H1 (cell line): ENCODE measurements at regions not wholly inside any gene's neighbourhood (a gene's known extent, or its start where the extent isn't known, plus 50 kb on each side); places are given as distances from the start of the nearest gene placed in this dataset.

Experiments used
- CTCF ChIA-PET: fragments of 300-600 bp; sonication (Branson Sonifier 250); formaldehyde crosslinking; loops from one replicate; lab custom pipeline; 2021; ENCODE audit not compliant: partially characterized antibody; lab: Charles Lee
- POLR2A ChIA-PET: fragments of 300-600 bp; sonication (Branson Sonifier 250); formaldehyde crosslinking; loops from one replicate; lab custom pipeline; 2021; ENCODE audit warnings: inconsistent platforms; ENCODE audit not compliant: partially characterized antibody; lab: Charles Lee
- DNase-seq, 2 experiments: peaks; one replicate each; pipeline versions ENCODE4 v3.0.0 to v3.0.0-alpha.2; 2010 to 2022; ENCODE audit warnings: low spot score in 2 of 2, low read depth in 1 of 2, mixed read lengths in 1 of 2
- FAIRE-seq: peaks from 2 replicates; lab custom pipeline; 2011; peaks lifted over from hg19 to GRCh38; lab: Jason Lieb, UNC
- H2AFZ ChIP-seq: 2 replicates; pipeline ENCODE4 v1.8.1; 2012; ENCODE audit warnings: low read length, inconsistent platforms
- H2AK5ac ChIP-seq: 2 replicates; pipeline ENCODE4 v1.6.1; 2013; ENCODE audit warnings: low read depth, low read length
- H2BK120ac ChIP-seq: replicated peaks from 2 replicates; pipeline ENCODE3; 2013; ENCODE audit warnings: low read depth, low read length, inconsistent platforms
- H2BK12ac ChIP-seq: 2 replicates; pipeline ENCODE4 v1.6.1; 2013; ENCODE audit warnings: low read depth, low read length
- H2BK15ac ChIP-seq: 2 replicates; pipeline ENCODE4 v1.6.1; 2013; ENCODE audit warnings: low read length
- H2BK20ac ChIP-seq: 2 replicates; pipeline ENCODE4 v1.6.1; 2013; ENCODE audit warnings: low read length
- H2BK5ac ChIP-seq: 2 replicates; pipeline ENCODE4 v1.6.1; 2013; ENCODE audit warnings: low read depth, low read length
- H3K14ac ChIP-seq: 2 replicates; pipeline ENCODE4 v1.6.1; 2013; ENCODE audit warnings: inconsistent platforms; ENCODE audit not compliant: insufficient read length
- H3K18ac ChIP-seq: 2 replicates; pipeline ENCODE4 v1.6.1; 2013; ENCODE audit warnings: low read length; ENCODE audit errors: extremely low read depth
- H3K23ac ChIP-seq: 2 replicates; pipeline ENCODE4 v1.6.1; 2013; ENCODE audit warnings: inconsistent platforms; ENCODE audit not compliant: insufficient read length
- H3K23me2 ChIP-seq: 2 replicates; pipeline ENCODE4 v1.6.1; 2013; ENCODE audit warnings: low read depth, low read length
- H3K27ac ChIP-seq: 2 replicates; pipeline ENCODE4 v1.6.1; 2011; ENCODE audit warnings: low read depth, low read length, inconsistent platforms
- H3K27me3 ChIP-seq, 4 experiments: replicated peaks in 1 of 4; 1 replicate in 1 of 4; 2 replicates in 3 of 4; pipeline versions ENCODE4 v1.6.1 to v1.8.1; 2011 to 2013; ENCODE audit warnings: low read length in 3 of 4, mild to moderate bottlenecking in 3 of 4, inconsistent platforms in 2 of 4, mixed read lengths in 2 of 4, moderate library complexity in 1 of 4; ENCODE audit not compliant: control insufficient read depth in 3 of 4, insufficient read depth in 3 of 4; ENCODE audit errors: extremely low read depth in 1 of 4
- H3K36me3 ChIP-seq, 4 experiments: 2 replicates each; pipeline versions ENCODE4 v1.6.1 to v1.8.1; 2011 to 2013; ENCODE audit warnings: mild to moderate bottlenecking in 4 of 4, low read length in 3 of 4, moderate library complexity in 2 of 4, control low read depth in 1 of 4, inconsistent platforms in 1 of 4; ENCODE audit not compliant: insufficient read depth in 4 of 4, control insufficient read depth in 2 of 4
- H3K4ac ChIP-seq: replicated peaks from 2 replicates; pipeline ENCODE3; 2013; ENCODE audit warnings: low read length, low read depth, mixed read lengths, inconsistent platforms; ENCODE audit not compliant: insufficient read length
- H3K4me1 ChIP-seq, 4 experiments: replicated peaks in 1 of 4; 1 replicate in 1 of 4; 2 replicates in 3 of 4; pipeline versions ENCODE4 v1.6.1 to v1.8.1; 2011 to 2013; ENCODE audit warnings: low read length in 3 of 4, inconsistent platforms in 2 of 4, mixed read lengths in 1 of 4; ENCODE audit not compliant: insufficient read depth in 4 of 4, control insufficient read depth in 3 of 4
- H3K4me2 ChIP-seq, 2 experiments: 2 replicates each; pipeline versions ENCODE4 v1.6.1 to v1.8.1; 2011 to 2013; ENCODE audit warnings: low read depth in 2 of 2, low read length in 2 of 2, control low read depth in 1 of 2, inconsistent platforms in 1 of 2, mild to moderate bottlenecking in 1 of 2; ENCODE audit not compliant: insufficient read depth in 1 of 2
- H3K4me3 ChIP-seq, 4 experiments: fragments of 200-600, 300-600 bp in 1 of 4; sonication (generic), shearing (Covaris generic), sonication (Bioruptor Twin) in 1 of 4; 2 replicates each; pipeline versions ENCODE4 v1.5.1 to v1.8.1; 2011 to 2016; ENCODE audit warnings: low read length in 4 of 4, low read depth in 3 of 4, control low read depth in 2 of 4, inconsistent platforms in 2 of 4, mild to moderate bottlenecking in 2 of 4, mixed read lengths in 1 of 4, moderate library complexity in 1 of 4; ENCODE audit not compliant: insufficient read depth in 2 of 4; ENCODE audit errors: extremely low read depth in 1 of 4
- H3K56ac ChIP-seq: replicated peaks from 2 replicates; pipeline ENCODE3; 2013; ENCODE audit warnings: low read depth, mild to moderate bottlenecking, mixed read lengths, low read length, inconsistent platforms; ENCODE audit not compliant: insufficient read length
- H3K79me1 ChIP-seq: 2 replicates; pipeline ENCODE4 v1.6.1; 2013; ENCODE audit warnings: low read depth, low read length, control low read depth
- H3K79me2 ChIP-seq, 2 experiments: 2 replicates each; pipeline versions ENCODE4 v1.6.1 to v1.8.1; 2012 to 2013; ENCODE audit warnings: low read length in 2 of 2, mild to moderate bottlenecking in 2 of 2, inconsistent platforms in 1 of 2; ENCODE audit not compliant: insufficient read depth in 2 of 2, control insufficient read depth in 1 of 2
- H3K9ac ChIP-seq, 4 experiments: replicated peaks in 1 of 4; 1 replicate in 1 of 4; 2 replicates in 3 of 4; pipeline versions ENCODE4 v1.6.1 to v1.8.1; 2011 to 2013; ENCODE audit warnings: low read depth in 3 of 4, low read length in 3 of 4, control low read depth in 2 of 4, mild to moderate bottlenecking in 2 of 4, moderate library complexity in 2 of 4, inconsistent platforms in 1 of 4; ENCODE audit errors: extremely low read depth in 1 of 4
- H3K9me3 ChIP-seq, 2 experiments: 2 replicates each; pipeline versions ENCODE4 v1.6.1 to v1.8.1; 2012 to 2013; ENCODE audit warnings: mild to moderate bottlenecking in 2 of 2, moderate library complexity in 2 of 2, control low read depth in 1 of 2, inconsistent platforms in 1 of 2, low read depth in 1 of 2, low read length in 1 of 2, mixed read lengths in 1 of 2; ENCODE audit not compliant: insufficient read depth in 2 of 2
- H4K20me1 ChIP-seq, 2 experiments: replicated peaks in 1 of 2; 2 replicates each; pipeline versions ENCODE3 to v1.8.1; 2011 to 2013; ENCODE audit warnings: inconsistent platforms in 2 of 2, low read length in 2 of 2, mild to moderate bottlenecking in 1 of 2; ENCODE audit not compliant: insufficient read depth in 2 of 2, control insufficient read depth in 1 of 2
- H4K5ac ChIP-seq: 2 replicates; pipeline ENCODE4 v1.6.1; 2013; ENCODE audit warnings: low read length, low read depth, mixed read lengths, inconsistent platforms; ENCODE audit not compliant: insufficient read length
- H4K8ac ChIP-seq: 2 replicates; pipeline ENCODE4 v1.8.0; 2013; ENCODE audit warnings: mild to moderate bottlenecking, moderate library complexity, low read length, inconsistent platforms; ENCODE audit not compliant: insufficient read depth; ENCODE audit errors: extremely low read depth
- H4K91ac ChIP-seq: replicated peaks from 2 replicates; pipeline ENCODE3; 2013; ENCODE audit warnings: low read length, mixed read lengths, inconsistent platforms; ENCODE audit not compliant: insufficient read length
- ASH2L ChIP-seq: fragments of 200-600, 300-600 bp; sonication (generic); IDR thresholded peaks from one replicate; pipeline ENCODE4 v1.7.1; 2017; ENCODE audit warnings: low read length
- ATF2 ChIP-seq: IDR thresholded peaks from 2 replicates; pipeline ENCODE4 v1.6.1; 2012; ENCODE audit warnings: low read length, inconsistent platforms
- CBX8 ChIP-seq: fragments of 300-800, 300-1000 bp; sonication (generic); IDR thresholded peaks from 2 replicates; pipeline ENCODE4 v1.7.1; 2016; ENCODE audit warnings: low read depth, low read length, borderline replicate concordance
- CHD1 ChIP-seq: IDR thresholded peaks from 2 replicates; pipeline ENCODE4 v1.6.1; 2012; ENCODE audit warnings: low read depth, low read length, improper control_type of control experiment
- CREB1 ChIP-seq: IDR thresholded peaks from 2 replicates; pipeline ENCODE4 v1.6.1; 2012; ENCODE audit warnings: inconsistent platforms
- POLR2AphosphoS5 ChIP-seq: IDR thresholded peaks from 2 replicates; pipeline ENCODE4 v1.6.1; 2011; ENCODE audit warnings: low read depth, low read length
- SAP30 ChIP-seq: fragments of 300-600 bp; sonication (generic); IDR thresholded peaks from 2 replicates; pipeline ENCODE4 v1.7.1; 2012; ENCODE audit warnings: low read length, moderate library complexity, mild to moderate bottlenecking, inconsistent platforms; ENCODE audit not compliant: insufficient read depth, insufficient replicate concordance
- SIN3A ChIP-seq, 2 experiments: IDR thresholded peaks in 1 of 2; conservative IDR thresholded peaks in 1 of 2; 2 replicates each; pipeline ENCODE4 v1.6.1; 2011 to 2012; ENCODE audit warnings: low read length in 2 of 2, improper control_type of control experiment in 1 of 2, low read depth in 1 of 2, mild to moderate bottlenecking in 1 of 2
- SP2 ChIP-seq: IDR thresholded peaks from 2 replicates; pipeline ENCODE4 v1.6.1; 2012; ENCODE audit warnings: mild to moderate bottlenecking, low read length, inconsistent platforms
- WGBS, 2 experiments: shearing (Covaris generic) in 1 of 2; methylation state at CpG; one replicate each; pipeline versions ENCODE4 v1.1.6 to v1.1.7; 2013 to 2015; ENCODE audit warnings: low lambda C conversion rate in 2 of 2, mixed read lengths in 2 of 2, inconsistent platforms in 1 of 2, low coverage in 1 of 2, missing lambda C conversion rate in 1 of 2; ENCODE audit not compliant: insufficient replicate concordance in 2 of 2, insufficient coverage in 1 of 2, insufficient read length in 1 of 2; ENCODE audit errors: extremely low coverage in 1 of 2, missing lambda C conversion rate in 1 of 2; 5-methylcytosine and 5-hydroxymethylcytosine counted together

GRCh38 chr14:97253756-97254155 lies 456.6 kb downstream of the VRK1 start:
- 79% methylated on average over 3 of the region's 3 CpGs; no CpG with 5 or more reads in 1 of the 2 experiments for WGBS, 2 experiments

More at GRCh38 chr14:97253756-97254155, 456.6 kb downstream of the VRK1 start:
- Histone ChIP-seq H4K5ac (no peak overlapping the region), H2BK12ac (no peak overlapping the region), H3K4me1 (no peaks in the 10 kb centered on the region), H3K23ac (no peak overlapping the region), H2BK5ac (no peak overlapping the region), H3K36me3 (no peaks in the 10 kb centered on the region), H2AFZ (no peak overlapping the region), H3K27ac (no peak overlapping the region), H3K18ac (no peak overlapping the region), H2AK5ac (no peak overlapping the region), H3K9ac (no peak overlapping the region), H3K14ac (no peak overlapping the region), H3K4me3 (no peak overlapping the region), H2BK20ac (no peak overlapping the region), H3K23me2 (no peaks in the 10 kb centered on the region), H3K9me3 (no peaks in the 10 kb centered on the region), H3K27me3 (no peaks in the 10 kb centered on the region), H4K91ac (no peak overlapping the region), H4K20me1 (no peaks in the 10 kb centered on the region), H2BK120ac (no peak overlapping the region), H2BK15ac (no peak overlapping the region), H4K8ac (no peak overlapping the region), H3K4ac (no peak overlapping the region), H3K79me2 (no peaks in the 10 kb centered on the region), H3K4me2 (no peak overlapping the region), H3K79me1 (no peaks in the 10 kb centered on the region), H3K56ac (no peak overlapping the region)
- CTCF ChIA-PET: interaction anchor here (1.0 to 1.3 kb wide), 3 partner anchors 14 to 191 kb away, joined by 3 to 6 read pairs (median 3); no protein-coding TSS in a partner anchor
- POLR2A ChIA-PET: no interaction called here
- TF ChIP-seq CHD1 (no peak), CBX8 (no peak), POLR2AphosphoS5 (no peak), SIN3A (conservative IDR thresholded peaks at IDR 0.05 in 1 of 2, IDR thresholded peaks at IDR 0.05 in 1 of 2; ENCODE audit: low read depth in 1 of 2, low read length in 2 of 2) (no peak), SAP30 (no peak), ASH2L (no peak), ATF2 (no peak), SP2 (no peak), CREB1 (no peak)
- DNase-seq (no peak), FAIRE-seq (no peak)
